Large intestine (tissue), 3 donors: ENCODE measurements at regions not wholly inside any gene's neighbourhood (a gene's known extent, or its start where the extent isn't known, plus 50 kb on each side); places are given as distances from the start of the nearest gene placed in this dataset.
"Not testable (repeated sequence)": the region's sequence is repeated elsewhere in the genome, so short reads cannot be mapped to it uniquely, and the experiment has no call there.

Experiments
- DNase-seq, 2 donors: peaks; one replicate each; pipeline versions ENCODE4 v3.0.0 to v3.0.0-alpha.2; 2013
- H3K27ac ChIP-seq: one replicate; pipeline ENCODE4 v1.5.1; 2013; ENCODE audit warnings: low read length
- H3K27me3 ChIP-seq: 2 replicates; pipeline ENCODE4 v1.6.1; 2013; ENCODE audit warnings: low read length; ENCODE audit not compliant: control insufficient read depth, insufficient read depth
- H3K36me3 ChIP-seq: 2 replicates; pipeline ENCODE4 v1.6.1; 2013; ENCODE audit warnings: low read length; ENCODE audit not compliant: control insufficient read depth, insufficient read depth
- H3K4me1 ChIP-seq: one replicate; pipeline ENCODE4 v1.6.1; 2013; ENCODE audit warnings: low read length; ENCODE audit not compliant: control insufficient read depth, insufficient read depth
- H3K4me3 ChIP-seq: one replicate; pipeline ENCODE4 v1.5.1; 2013; ENCODE audit warnings: low read length
- H3K9me3 ChIP-seq: one replicate; pipeline ENCODE4 v1.6.1; 2013; ENCODE audit warnings: mild to moderate bottlenecking, low read depth, low read length, moderate library complexity; ENCODE audit not compliant: control insufficient read depth
- WGBS: methylation state at CpG from one replicate; pipeline ENCODE4 v1.1.5; 2013; ENCODE audit warnings: low lambda C conversion rate; ENCODE audit not compliant: insufficient coverage; 5-methylcytosine and 5-hydroxymethylcytosine counted together

DNA sequence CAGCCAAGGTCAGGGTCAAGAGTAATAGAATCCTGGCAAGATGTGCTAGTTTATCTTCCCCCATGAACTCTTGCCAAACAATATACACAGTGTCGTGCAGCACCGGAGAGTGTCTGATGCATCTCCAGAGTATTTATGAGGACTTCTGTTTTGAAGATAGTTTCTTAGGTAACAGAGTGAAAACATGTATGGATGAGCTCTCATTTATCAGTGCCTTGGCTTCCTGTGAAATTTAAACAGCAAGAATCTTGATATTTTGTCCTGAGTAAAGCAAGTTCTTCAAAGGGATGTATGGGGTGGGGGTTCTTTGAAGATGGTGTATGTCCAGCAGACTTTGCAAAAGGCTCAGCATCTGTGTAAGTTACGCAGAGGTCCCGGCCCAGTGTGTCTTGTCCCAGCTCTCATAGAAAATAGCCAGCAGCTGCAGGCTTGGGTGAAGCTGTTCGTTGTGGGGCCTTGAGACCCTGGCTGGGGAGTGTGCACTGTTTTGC is 361.0 kb upstream of the NT5C1B start:
- no peaks in the 10 kb centered on the region for H3K9me3 ChIP-seq
- no peak overlapping the region for H3K4me3 ChIP-seq
- H3K4me1 ChIP-seq, result peaks cover 8% of the 10 kb centered on the region
- no peak overlapping the region for H3K27ac ChIP-seq
- no peaks in the 10 kb centered on the region for H3K27me3 ChIP-seq
- DNase-seq, result peak; percentile 23 to 51
- H3K36me3 ChIP-seq, result no peaks in the 10 kb centered on the region
- WGBS, result no CpG with 5 or more reads among the region's 5 CpGs

DNA sequence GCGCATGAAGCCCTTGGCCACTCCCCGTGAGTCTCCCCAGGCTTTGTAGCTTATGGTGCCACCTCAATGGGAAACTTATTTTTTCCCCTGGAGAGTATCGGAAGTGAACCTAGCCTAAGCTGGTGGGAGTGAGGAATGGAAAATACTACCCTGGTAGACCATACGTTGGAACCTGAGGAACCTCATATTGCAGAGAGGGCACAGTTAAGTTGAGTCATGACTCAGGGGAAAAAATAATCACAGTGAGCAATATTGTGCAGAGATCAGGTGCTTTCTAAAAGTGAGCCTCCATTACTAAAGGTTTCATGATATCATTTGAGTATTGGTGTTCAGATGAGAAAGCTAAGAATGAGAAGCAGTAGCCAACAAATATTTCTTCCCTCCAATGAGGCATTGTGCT is 360.5 kb upstream of the NT5C1B start:
- peaks cover 8% of the 10 kb centered on the region for H3K4me1 ChIP-seq
- H3K36me3 ChIP-seq, result no peaks in the 10 kb centered on the region
- 96% methylated on average over 3 of the region's 4 CpGs for WGBS
- no peaks in the 10 kb centered on the region for H3K9me3 ChIP-seq
- no peak for DNase-seq
- H3K27me3 ChIP-seq, result no peaks in the 10 kb centered on the region
- no peak overlapping the region for H3K4me3 ChIP-seq
- H3K27ac ChIP-seq, result no peak overlapping the region

- no peak overlapping the region for H3K27ac ChIP-seq
- H3K36me3 ChIP-seq, result no peaks in the 10 kb centered on the region
- no peaks in the 10 kb centered on the region for H3K9me3 ChIP-seq
- WGBS, result 80% methylated on average over 1 of the region's 2 CpGs
- H3K4me3 ChIP-seq, result no peak overlapping the region
- H3K27me3 ChIP-seq, result no peaks in the 10 kb centered on the region
- DNase-seq, result no peak
- H3K4me1 ChIP-seq, result no peaks in the 10 kb centered on the region
Measured at GRCh38 chr2:18940184-18940583, 350.8 kb upstream of the NT5C1B start.

GRCh38 chr2:18939740-18940139 is 350.4 kb upstream of the NT5C1B start:
- WGBS, result no CpG with 5 or more reads among the region's 5 CpGs
- DNase-seq, H3K9me3 ChIP-seq, H3K4me3 ChIP-seq, H3K4me1 ChIP-seq, H3K27me3 ChIP-seq, H3K27ac ChIP-seq, H3K36me3 ChIP-seq: not testable (repeated sequence)

- 100% methylated on average over 1 of the region's 1 CpG for WGBS
- no peak for DNase-seq
- H3K4me1 ChIP-seq, result no peaks in the 10 kb centered on the region
Measured at GRCh38 chr2:18934886-18935285, 345.5 kb upstream of the NT5C1B start.

DNA sequence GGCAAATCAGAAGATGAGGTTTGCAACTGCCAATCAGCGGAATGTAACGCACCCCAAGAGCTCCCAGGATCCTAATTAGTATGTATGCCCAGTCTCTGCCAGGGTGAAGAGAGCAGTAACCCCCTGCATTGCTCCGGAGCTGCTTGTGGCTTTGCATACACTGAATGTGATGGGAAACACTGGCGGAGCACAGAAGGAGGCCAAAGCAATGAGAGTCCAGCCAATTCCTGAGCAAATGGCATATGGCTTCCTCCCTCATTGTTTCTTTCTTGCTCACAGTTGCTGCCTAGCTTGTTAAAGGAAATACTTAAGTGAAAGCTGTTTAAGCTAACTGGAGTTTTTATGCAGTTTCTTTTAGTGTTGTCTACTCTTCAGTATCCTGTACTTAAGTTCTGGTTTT is 343.5 kb upstream of the NT5C1B start:
- no peak overlapping the region for H3K4me3 ChIP-seq
- H3K27ac ChIP-seq, result no peak overlapping the region
- no peaks in the 10 kb centered on the region for H3K27me3 ChIP-seq
- H3K36me3 ChIP-seq, result no peaks in the 10 kb centered on the region
- DNase-seq, result no peak
- WGBS, result no CpG with 5 or more reads among the region's 4 CpGs
- H3K4me1 ChIP-seq, result no peaks in the 10 kb centered on the region
- no peaks in the 10 kb centered on the region for H3K9me3 ChIP-seq

More at GRCh38 chr2:18934886-18935285, 345.5 kb upstream of the NT5C1B start:
- Histone ChIP-seq H3K36me3 (no peaks in the 10 kb centered on the region), H3K27me3 (no peaks in the 10 kb centered on the region), H3K4me3 (no peak overlapping the region), H3K9me3 (no peaks in the 10 kb centered on the region), H3K27ac (no peak overlapping the region)

DNA sequence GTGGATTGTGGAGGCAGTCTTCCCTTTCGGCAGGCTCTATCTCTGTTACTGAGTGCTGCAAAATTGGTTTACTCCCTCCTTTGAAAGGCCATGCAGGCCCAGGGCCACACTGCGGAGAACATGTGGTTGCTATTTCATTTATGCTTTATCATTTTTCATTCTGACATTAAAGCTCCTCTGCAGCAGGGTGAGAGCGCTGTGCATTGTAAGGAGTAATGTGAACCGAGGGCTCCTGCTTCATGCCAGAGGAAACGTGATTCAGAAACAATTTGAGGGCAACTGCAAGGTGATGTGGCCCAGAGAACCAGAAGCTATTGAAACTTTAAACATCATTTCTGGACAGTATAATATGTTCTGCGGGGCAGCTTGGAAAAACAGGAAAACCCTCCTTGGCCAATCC is 341.6 kb upstream of the NT5C1B start:
- Histone ChIP-seq H3K27ac (no peak overlapping the region), H3K9me3 (no peaks in the 10 kb centered on the region), H3K27me3 (no peaks in the 10 kb centered on the region), H3K36me3 (no peaks in the 10 kb centered on the region), H3K4me3 (no peak overlapping the region), H3K4me1 (no peaks in the 10 kb centered on the region)
- DNase-seq, result no peak
- no CpG with 5 or more reads among the region's 6 CpGs for WGBS

GRCh38 chr2:18927525-18928232 is 338.3 kb upstream of the NT5C1B start:
- no peaks in the 10 kb centered on the region for H3K36me3 ChIP-seq
- H3K4me1 ChIP-seq, result no peaks in the 10 kb centered on the region
- H3K4me3 ChIP-seq, result no peak overlapping the region
- no CpG with 5 or more reads among the region's 3 CpGs for WGBS
- H3K27ac ChIP-seq, result peak overlapping the region; percentile 27
- no peaks in the 10 kb centered on the region for H3K27me3 ChIP-seq
- no peaks in the 10 kb centered on the region for H3K9me3 ChIP-seq
- DNase-seq, result peak; percentile 24 to 45

- no CpG with 5 or more reads among the region's 9 CpGs for WGBS
- no peaks in the 10 kb centered on the region for H3K4me1 ChIP-seq
- no peak overlapping the region for H3K27ac ChIP-seq
- no peaks in the 10 kb centered on the region for H3K9me3 ChIP-seq
- no peaks in the 10 kb centered on the region for H3K27me3 ChIP-seq
- H3K36me3 ChIP-seq, result no peaks in the 10 kb centered on the region
- H3K4me3 ChIP-seq, result no peak overlapping the region
- DNase-seq, result no peak
Measured at GRCh38 chr2:18926631-18927524, 337.5 kb upstream of the NT5C1B start.

DNA sequence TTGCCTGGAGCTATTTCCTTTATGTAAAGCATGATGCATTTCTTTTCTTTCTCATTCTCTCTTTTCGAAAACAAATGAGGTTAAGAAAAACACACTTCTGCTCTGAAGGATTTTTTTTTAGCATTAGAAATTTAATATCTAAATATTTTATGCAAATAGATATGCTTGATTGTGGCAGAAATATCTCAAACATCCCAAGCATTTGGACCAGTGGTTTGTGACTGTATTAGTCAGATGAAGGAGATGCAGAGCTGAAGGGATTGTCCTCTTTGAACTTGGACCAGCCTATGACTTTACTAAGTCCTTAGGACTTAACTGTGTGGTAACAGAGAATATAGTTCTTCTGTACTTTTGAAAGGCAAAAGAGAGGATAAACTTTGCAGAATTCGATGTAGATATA is 335.9 kb upstream of the NT5C1B start:
- Histone ChIP-seq H3K9me3 (no peaks in the 10 kb centered on the region), H3K4me3 (no peak overlapping the region), H3K27ac (no peak overlapping the region), H3K27me3 (no peaks in the 10 kb centered on the region), H3K4me1 (no peaks in the 10 kb centered on the region), H3K36me3 (no peaks in the 10 kb centered on the region)
- 100% methylated on average over 1 of the region's 2 CpGs for WGBS
- DNase-seq, result no peak
